ENCODE measurements at regions not wholly inside any gene's neighbourhood (a gene's known extent, or its start where the extent isn't known, plus 50 kb on each side); places are given as distances from the start of the nearest gene placed in this dataset.

DNA sequence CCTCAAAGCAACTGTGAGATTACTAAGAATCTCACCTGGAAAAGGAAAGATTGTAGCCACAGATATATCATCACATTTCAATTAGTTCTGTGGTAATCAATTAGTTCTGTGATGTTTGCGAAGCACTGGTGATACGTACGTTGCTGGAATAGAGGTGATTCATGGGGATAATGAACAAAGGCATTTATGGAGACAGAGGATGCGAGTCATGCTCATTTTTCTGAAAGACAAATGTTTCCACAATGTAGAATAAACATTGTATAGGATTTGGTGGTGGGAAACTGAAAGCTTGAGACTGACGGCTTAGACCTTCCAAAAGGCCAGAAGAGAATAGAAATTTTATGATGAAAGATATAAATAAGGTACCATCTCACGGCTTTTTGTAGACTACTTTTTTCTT is 507.3 kb upstream of the TYRP1 start:
- TF ChIP-seq, protein P1, sequence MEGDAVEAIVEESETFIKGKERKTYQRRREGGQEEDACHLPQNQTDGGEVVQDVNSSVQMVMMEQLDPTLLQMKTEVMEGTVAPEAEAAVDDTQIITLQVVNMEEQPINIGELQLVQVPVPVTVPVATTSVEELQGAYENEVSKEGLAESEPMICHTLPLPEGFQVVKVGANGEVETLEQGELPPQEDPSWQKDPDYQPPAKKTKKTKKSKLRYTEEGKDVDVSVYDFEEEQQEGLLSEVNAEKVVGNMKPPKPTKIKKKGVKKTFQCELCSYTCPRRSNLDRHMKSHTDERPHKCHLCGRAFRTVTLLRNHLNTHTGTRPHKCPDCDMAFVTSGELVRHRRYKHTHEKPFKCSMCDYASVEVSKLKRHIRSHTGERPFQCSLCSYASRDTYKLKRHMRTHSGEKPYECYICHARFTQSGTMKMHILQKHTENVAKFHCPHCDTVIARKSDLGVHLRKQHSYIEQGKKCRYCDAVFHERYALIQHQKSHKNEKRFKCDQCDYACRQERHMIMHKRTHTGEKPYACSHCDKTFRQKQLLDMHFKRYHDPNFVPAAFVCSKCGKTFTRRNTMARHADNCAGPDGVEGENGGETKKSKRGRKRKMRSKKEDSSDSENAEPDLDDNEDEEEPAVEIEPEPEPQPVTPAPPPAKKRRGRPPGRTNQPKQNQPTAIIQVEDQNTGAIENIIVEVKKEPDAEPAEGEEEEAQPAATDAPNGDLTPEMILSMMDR (IDR thresholded peaks at IDR 0.05), result no peak
- no peak overlapping the region for H3K4me3 ChIP-seq
- DNase-seq (ENCODE audit: low spot score), result no peak

DNA sequence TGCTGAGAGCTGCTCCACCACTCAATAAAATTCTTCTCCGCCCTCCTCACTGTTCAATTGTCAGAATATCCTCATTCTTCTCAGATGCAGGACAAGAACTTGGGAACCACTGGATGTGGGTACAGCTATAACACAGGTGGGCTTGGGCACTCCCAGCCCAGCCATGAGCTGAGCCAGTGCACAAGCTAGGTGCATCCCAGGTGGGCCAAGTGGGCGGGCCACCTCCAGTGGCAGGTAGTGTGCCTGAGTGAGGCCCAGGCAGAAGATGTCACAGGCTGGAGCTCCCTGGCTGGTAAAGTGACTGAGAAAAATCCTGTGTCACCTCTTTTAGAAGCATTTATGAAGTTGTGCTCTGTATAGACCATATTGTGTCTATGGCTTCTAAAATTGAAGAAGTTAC is 501.6 kb upstream of the TYRP1 start:
- Histone ChIP-seq H3K27ac (no peak overlapping the region), H3K4me3 (no peak overlapping the region)
- TF ChIP-seq, protein P1 (IDR thresholded peaks at IDR 0.05), result no peak
- DNase-seq (ENCODE audit: low spot score), result no peak

More for the DNA sequence above, 507.3 kb upstream of the TYRP1 start:
- H3K27ac ChIP-seq, result no peak overlapping the region

DNA sequence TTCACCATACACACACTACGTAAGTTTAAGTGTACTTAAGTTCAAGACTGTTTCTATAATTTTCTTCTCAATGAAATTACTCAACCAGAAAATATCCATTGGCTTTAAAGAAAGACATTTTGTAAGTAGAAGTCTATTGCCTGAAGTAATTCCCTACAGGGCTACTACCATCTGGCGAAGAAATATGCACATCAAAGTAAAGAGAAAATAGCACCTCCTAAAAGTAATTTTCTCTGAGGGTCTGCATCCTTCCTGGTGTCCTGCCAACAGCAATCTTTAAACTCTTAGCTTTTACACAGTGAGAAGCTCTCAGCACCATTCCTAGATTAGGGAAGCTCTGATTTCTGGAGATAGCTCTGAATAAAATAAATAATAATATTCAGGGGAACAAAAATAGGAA is 498.5 kb upstream of the TYRP1 start:
- TF ChIP-seq, protein P1 (IDR thresholded peaks at IDR 0.05), result no peak
- no peak overlapping the region for H3K27ac ChIP-seq
- no peak overlapping the region for H3K4me3 ChIP-seq
- no peak for DNase-seq (ENCODE audit: low spot score)

DNA sequence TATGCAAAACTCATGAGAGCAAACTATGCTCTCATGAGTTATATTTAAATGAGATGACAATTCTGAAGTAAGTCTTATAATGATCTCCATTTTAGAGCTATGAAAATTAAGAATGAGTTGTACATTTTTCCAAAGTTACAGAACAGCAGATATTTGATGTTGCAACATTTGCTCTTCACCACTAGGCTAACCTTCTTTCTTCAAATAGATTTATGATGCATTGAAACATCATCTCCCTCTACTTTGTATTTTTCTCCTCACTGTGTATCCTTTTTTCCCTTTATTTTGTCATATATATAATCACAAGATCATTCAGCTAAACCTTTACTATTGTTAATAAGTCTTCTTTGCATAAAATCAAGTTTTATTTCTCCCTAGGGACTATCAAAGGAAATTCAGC is 497.7 kb upstream of the TYRP1 start:
- H3K4me3 ChIP-seq, result no peak overlapping the region
- TF ChIP-seq, protein P1 (IDR thresholded peaks at IDR 0.05), result no peak
- no peak for DNase-seq (ENCODE audit: low spot score)
- no peak overlapping the region for H3K27ac ChIP-seq

DNA sequence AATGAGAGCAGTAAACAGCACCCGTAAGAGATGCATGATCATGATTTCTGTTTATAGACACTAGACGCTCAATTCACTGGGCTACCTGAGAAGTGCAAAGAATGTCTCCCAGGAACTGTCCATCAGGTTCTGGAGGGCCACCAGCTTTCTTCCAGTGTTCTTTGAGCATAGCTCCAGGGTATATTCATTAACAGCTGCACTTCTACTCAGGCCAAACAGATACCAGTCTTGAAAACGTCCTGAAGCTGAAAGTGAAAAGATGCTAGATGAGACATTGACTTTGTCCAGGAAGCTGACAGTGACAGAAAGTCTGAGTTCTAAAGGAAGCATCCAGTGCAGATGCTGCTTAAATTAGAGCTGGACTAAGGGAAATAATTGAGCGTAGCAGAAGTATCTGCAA is 488.7 kb upstream of the TYRP1 start:
- Histone ChIP-seq H3K27ac (no peak overlapping the region), H3K4me3 (no peak overlapping the region)
- TF ChIP-seq, protein P1 (IDR thresholded peaks at IDR 0.05), result no peak
- DNase-seq (ENCODE audit: low spot score), result no peak

DNA sequence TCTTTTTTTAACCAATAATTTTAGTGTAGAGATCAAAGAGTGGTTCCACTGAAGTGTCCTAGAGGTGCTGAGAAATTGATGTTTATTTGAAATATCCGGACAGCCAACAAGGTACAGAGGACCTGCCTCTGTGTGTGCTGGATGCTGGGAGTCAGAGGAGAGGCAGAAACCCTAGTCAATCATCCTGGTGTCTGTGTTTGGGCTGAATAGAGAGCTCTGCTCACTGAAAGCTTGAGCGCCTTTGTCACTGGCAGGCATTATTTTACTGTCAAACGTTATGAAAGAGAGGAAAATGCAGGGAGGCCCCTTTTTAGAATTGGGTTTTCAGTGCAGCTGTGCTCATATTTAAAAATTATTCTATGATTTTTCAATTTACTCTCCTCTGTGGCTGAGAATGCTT is 480.3 kb upstream of the TYRP1 start:
- TF ChIP-seq, protein P1 (IDR thresholded peaks at IDR 0.05), result no peak
- no peak for DNase-seq (ENCODE audit: low spot score)
- Histone ChIP-seq H3K27ac (no peak overlapping the region), H3K4me3 (no peak overlapping the region)

DNA sequence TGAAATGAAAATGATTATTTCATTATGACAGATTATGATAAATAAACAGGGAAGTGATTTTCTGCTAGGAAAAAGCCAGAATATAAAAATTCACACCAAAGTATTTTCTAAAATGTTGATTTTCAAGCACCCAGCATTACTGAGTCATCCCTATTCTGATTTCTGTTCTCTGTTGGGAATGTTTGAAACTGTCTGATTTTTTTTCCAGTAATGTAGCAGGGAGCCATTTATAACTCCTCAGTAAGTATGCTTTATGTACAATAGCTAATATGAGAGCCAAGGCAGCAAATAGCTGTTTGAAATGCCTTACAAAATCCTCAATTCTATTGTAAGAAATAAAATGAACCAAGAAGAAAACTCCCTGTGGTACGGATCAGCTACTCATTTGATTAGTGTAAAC is 471.7 kb upstream of the TYRP1 start:
- TF ChIP-seq, protein P1 (IDR thresholded peaks at IDR 0.05), result no peak
- no peak overlapping the region for H3K27ac ChIP-seq
- H3K4me3 ChIP-seq, result no peak overlapping the region
- DNase-seq (ENCODE audit: low spot score), result no peak

Data from coronary artery (tissue), 2 donors.